GM21737 (cell line): ENCODE measurements at regions not wholly inside any gene's neighbourhood (a gene's known extent, or its start where the extent isn't known, plus 50 kb on each side); places are given as distances from the start of the nearest gene placed in this dataset.
"Not testable (repeated sequence)": the region's sequence is repeated elsewhere in the genome, so short reads cannot be mapped to it uniquely, and the experiment has no call there.

Source experiments
- ATAC-seq: cut with Tn5 transposase; IDR thresholded peaks from one replicate; pipeline ENCODE4 v1.9.1; 2021; ENCODE audit warnings: mild to moderate bottlenecking, moderate library complexity; ENCODE audit not compliant: unreplicated experiment

- ATAC-seq, result not testable (repeated sequence)
Measured at GRCh38 chr15:20473465-20473864, 68.1 kb downstream of the GOLGA6L6 start.

DNA sequence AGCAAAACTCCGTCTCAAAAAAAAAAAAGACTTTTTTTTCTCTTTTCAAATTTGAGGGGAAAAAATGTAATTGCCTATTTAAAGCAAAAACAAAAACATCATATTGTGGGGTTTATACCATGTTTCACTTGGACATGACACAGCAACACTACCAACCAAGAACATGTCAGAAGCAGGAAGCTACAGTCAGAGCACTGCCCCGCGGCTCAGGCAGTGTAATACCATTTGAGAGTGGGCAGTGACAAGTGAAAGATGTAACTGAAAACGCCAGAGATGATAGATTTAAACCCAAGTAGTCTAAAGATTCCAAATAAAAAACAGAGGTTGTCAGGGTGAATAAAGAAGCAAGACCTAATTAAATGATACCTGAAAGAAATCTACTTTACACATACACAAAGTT is 68.6 kb downstream of the GOLGA6L6 start:
- not testable (repeated sequence) for ATAC-seq

GRCh38 chr15:20470810-20471209 is 70.8 kb downstream of the GOLGA6L6 start:
- not testable (repeated sequence) for ATAC-seq

- ATAC-seq, result not testable (repeated sequence)
Measured at GRCh38 chr15:20441138-20441537, 100.5 kb downstream of the GOLGA6L6 start.

GRCh38 chr15:20440390-20440789 is 101.2 kb downstream of the GOLGA6L6 start:
- ATAC-seq, result not testable (repeated sequence)

DNA sequence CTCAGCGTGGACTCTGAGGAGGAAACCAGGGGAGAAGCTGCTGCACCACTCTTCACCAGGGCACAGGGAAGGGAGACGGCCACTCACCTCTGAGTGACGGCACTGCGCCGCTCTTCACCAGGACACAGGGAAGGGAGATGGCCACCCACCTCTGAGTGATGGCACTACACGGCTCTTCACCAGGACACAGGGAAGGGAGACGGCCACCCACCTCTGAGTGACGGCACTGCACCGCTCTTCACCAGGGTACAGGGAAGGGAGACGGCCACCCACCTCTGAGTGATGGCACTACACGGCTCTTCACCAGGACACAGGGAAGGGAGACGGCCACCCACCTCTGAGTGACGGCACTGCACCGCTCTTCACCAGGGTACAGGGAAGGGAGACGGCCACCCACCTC is 102.5 kb downstream of the GOLGA6L6 start:
- ATAC-seq, result not testable (repeated sequence)

DNA sequence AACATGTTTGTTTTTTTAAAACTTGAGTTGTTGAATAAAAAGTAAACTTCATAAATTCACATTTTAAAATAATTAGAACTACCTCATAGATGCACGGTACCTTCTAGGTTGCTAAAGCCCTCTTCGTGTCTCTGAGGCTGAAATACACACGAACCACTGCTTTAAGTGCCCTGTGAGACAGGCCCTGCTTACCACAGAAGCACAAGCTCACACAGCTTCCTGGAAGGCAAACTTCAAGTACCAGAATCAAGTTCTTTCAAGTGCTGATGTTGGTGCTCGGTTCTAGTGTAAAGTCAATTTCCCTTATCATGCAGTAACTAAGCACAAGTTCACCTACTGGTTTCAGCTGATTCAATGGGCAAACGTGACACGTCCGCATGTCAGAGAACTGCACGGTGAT is 103.3 kb downstream of the GOLGA6L6 start:
- ATAC-seq, result not testable (repeated sequence)

DNA sequence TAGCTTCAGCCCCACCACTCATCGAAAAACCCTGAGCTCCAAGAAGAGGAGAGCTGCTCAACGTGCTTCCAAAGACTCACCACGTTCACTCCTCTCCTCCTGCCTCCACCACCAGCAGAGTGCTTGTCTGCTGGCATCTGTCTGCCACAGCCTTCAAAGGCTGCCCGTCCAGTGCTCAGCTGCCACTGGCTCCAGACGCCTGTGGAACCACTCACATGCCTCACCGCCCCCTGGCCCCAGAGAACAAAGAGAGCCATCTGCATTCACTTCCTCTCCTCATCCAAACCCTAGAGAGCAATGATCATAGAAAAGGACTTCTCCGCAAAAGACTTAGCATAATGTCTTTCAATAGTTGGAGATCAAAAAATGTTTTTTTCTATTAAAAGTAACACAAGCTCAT is 108.1 kb downstream of the GOLGA6L6 start:
- ATAC-seq, result not testable (repeated sequence)

- not testable (repeated sequence) for ATAC-seq
Measured at GRCh38 chr15:20430495-20430894, 111.1 kb downstream of the GOLGA6L6 start.

- ATAC-seq, result not testable (repeated sequence)
Measured at GRCh38 chr15:20420710-20421109, 120.9 kb downstream of the GOLGA6L6 start.

GRCh38 chr15:20416618-20417017 is 125.0 kb downstream of the GOLGA6L6 start:
- not testable (repeated sequence) for ATAC-seq

DNA sequence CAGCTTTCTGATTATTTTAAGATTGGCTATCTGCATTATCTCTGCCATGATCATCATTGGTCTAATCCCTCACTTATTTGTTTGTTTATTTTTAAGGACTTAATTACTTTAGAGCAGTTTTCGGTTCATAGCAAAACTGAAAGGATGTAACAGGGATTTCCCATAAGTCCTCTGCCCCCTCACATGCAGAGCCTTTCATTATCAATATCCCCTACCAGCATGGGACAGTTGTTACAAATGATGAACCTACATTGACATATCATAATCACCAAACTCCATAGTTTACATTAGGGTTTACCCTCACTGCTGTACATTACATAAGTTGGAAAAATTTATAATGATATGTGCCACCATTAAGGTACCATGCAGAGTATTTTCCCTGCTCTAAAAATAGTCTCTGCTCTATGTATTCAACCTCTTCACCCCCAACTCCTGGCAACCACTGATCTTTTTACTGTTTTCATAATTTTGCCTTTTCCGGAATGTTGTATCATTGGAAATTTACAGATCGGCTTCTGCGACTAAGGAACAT is 131.9 kb downstream of the GOLGA6L6 start:
- ATAC-seq, result not testable (repeated sequence)

DNA sequence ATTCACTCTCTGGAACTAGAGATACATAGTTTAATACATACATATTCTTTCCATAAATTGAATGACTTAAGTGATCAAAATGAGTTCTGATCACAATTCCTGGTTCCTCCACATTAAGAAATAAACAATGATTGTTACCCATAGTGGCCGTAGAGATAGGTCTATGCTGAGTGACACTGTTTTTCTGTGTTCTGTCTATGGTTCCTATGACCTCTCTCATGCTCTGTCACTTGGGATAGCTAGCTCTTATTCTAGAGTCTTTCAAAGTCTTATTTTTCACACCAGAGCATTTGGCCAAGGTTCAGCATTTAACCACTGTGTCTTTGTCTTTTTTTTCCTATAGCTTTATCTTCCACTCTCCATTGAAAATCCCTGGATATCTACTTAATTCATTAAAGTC is 132.4 kb downstream of the GOLGA6L6 start:
- no peak for ATAC-seq

GRCh38 chr15:20407553-20407952 is 134.0 kb downstream of the GOLGA6L6 start:
- ATAC-seq, result no peak

- ATAC-seq, result not testable (repeated sequence)
Measured at GRCh38 chr15:20404571-20404970, 137.0 kb downstream of the GOLGA6L6 start.

DNA sequence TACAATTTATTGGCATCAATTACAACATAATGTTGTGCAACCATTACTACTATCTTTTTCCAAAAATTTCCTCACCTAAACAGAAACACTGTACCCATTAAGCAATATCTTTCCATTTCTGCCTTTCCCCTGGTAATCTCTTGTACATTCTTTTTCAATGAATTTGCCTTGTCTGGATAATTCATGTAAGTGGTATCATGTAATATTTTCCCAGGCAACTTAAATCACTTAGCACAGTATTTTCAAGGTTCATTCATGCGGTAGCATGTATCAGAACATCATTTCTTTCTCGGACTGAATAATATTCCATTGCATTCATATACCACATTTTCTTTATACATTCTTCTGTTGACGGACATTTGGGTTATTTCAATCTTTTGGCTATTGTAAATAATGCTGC is 139.0 kb downstream of the GOLGA6L6 start:
- not testable (repeated sequence) for ATAC-seq

DNA sequence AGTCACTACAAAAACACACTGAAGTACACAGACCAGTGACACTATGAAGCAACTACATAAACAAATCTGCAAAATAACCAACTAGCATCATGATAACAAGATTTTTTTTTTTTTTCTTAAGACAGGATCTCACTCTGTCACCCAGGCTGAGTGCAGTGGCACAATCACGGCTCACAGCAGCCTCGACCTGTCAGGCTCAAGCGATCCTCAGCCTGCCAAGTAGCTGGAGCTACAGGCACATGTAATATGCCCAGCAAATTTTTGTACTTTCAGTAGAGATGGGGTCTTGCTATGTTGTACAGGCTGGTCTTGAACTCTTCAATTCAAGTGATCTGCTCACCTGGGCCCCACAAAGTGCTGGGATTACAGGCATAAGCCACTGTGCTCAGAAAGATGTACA is 140.5 kb downstream of the GOLGA6L6 start:
- not testable (repeated sequence) for ATAC-seq

GRCh38 chr15:20398680-20399079 is 142.9 kb downstream of the GOLGA6L6 start:
- ATAC-seq, result not testable (repeated sequence)

GRCh38 chr15:20388161-20388560 is 153.4 kb downstream of the GOLGA6L6 start:
- ATAC-seq, result not testable (repeated sequence)

GRCh38 chr15:20386198-20386597 is 155.4 kb downstream of the GOLGA6L6 start:
- no peak for ATAC-seq

DNA sequence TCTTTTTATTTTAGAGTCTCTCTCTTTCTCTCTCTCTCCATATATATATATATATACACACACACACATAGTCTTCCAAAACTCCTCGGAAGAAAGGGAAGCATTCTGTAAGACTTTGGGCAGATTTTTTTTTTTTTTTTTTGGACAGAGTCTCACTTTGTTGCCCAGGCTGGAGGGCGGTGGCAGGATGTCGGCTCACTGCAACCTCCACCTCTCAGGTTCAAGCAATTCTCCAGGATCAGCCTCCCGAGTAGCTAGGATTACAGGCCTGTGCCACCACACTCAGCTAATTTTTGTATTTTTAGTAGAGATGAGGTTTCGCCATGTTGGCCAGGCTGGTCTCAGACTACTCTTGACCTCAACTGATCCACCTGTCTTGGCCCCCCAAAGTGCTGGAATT is 161.4 kb downstream of the GOLGA6L6 start:
- ATAC-seq, result not testable (repeated sequence)

DNA sequence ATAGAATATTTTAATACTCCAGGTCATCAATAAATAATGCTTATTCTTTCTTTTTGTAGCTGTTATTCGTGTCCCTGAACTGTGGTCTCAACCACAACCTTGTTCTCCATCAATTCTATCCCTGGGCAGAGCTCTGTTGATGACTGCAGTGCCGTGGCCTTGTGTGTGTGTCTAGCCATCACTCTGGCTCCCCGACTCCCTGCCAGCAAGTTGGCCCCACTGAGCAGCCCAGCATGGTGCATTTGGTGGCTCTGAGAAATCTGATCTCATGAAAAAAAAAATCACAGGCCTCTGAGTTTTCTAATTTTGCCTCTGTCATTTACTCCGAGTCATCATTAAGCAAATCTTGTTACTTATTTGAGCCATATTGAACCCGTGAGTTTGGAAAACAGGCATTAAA is 164.7 kb downstream of the GOLGA6L6 start:
- no peak for ATAC-seq

GRCh38 chr15:20372416-20372815 is 169.2 kb downstream of the GOLGA6L6 start:
- ATAC-seq, result not testable (repeated sequence)
